GM10248 (cell line): ENCODE measurements at regions not wholly inside any gene's neighbourhood (a gene's known extent, or its start where the extent isn't known, plus 50 kb on each side); places are given as distances from the start of the nearest gene placed in this dataset.

Experiments used
- CTCF ChIA-PET: fragments of 300-600 bp; sonication (Branson Sonifier 250); formaldehyde crosslinking; extraction: SDS; loops from one replicate; lab custom pipeline; 2021; ENCODE audit warnings: antibody characterized with exemption; lab: Yijun Ruan, JAX
- POLR2A ChIA-PET: fragments of 350-650 bp; sonication (Branson Sonifier 250); formaldehyde crosslinking; extraction: SDS; loops from one replicate; lab custom pipeline; 2020; ENCODE audit warnings: antibody characterized with exemption; lab: Yijun Ruan, JAX
- DNase-seq: peaks from one replicate; pipeline ENCODE4 v3.0.0; 2012; ENCODE audit errors: extremely low spot score
- CTCF ChIP-seq: IDR thresholded peaks from 2 replicates; pipeline ENCODE4 v1.5.1; 2012; ENCODE audit warnings: mild to moderate bottlenecking, low read depth; ENCODE audit errors: extremely low read depth, missing control alignments, control extremely low read depth

GRCh38 chr7:98520356-98520951 lies 96.6 kb upstream of the NPTX2 start:
- DNase-seq = no peak
- CTCF ChIA-PET = no interaction called here
- POLR2A ChIA-PET = no interaction called here
- TF ChIP-seq CTCF = no peak

GRCh38 chr7:98518159-98518947 lies 98.7 kb upstream of the NPTX2 start:
- POLR2A ChIA-PET = no interaction called here
- no peak for TF ChIP-seq CTCF
- CTCF ChIA-PET = no interaction called here
- DNase-seq = no peak

GRCh38 chr7:98515201-98515600 lies 101.9 kb upstream of the NPTX2 start:
- POLR2A ChIA-PET = no interaction called here
- CTCF ChIA-PET = no interaction called here
- no peak for TF ChIP-seq CTCF
- no peak for DNase-seq

GRCh38 chr7:98514211-98515031 lies 102.7 kb upstream of the NPTX2 start:
- no peak for DNase-seq
- POLR2A ChIA-PET = no interaction called here
- CTCF ChIA-PET = no interaction called here
- TF ChIP-seq CTCF = no peak

- no peak for TF ChIP-seq CTCF
- ChIA-PET POLR2A (no interaction called here), CTCF (no interaction called here)
- DNase-seq = no peak
Observed at GRCh38 chr7:98511175-98511574, 105.9 kb upstream of the NPTX2 start.

GRCh38 chr7:98509836-98510235 lies 107.2 kb upstream of the NPTX2 start:
- no peak for TF ChIP-seq CTCF
- ChIA-PET POLR2A (no interaction called here), CTCF (no interaction called here)
- DNase-seq = no peak
